Vagina (tissue), 2 donors: ENCODE measurements at regions not wholly inside any gene's neighbourhood (a gene's known extent, or its start where the extent isn't known, plus 50 kb on each side); places are given as distances from the start of the nearest gene placed in this dataset.

Experiments used
- CTCF ChIP-seq, 3 experiments: fragments of 450-650 bp in 2 of 3; fragments of 200-600 bp in 1 of 3; sonication (generic) in 1 of 3; IDR thresholded peaks; one replicate each; pipeline ENCODE4 v1.5.1; 2017 to 2019; ENCODE audit warnings: antibody characterized with exemption in 3 of 3, mild to moderate bottlenecking in 2 of 3, moderate library complexity in 2 of 3
- POLR2A ChIP-seq, 2 donors: fragments of 450-650 bp; IDR thresholded peaks; one replicate each; pipeline ENCODE4 v1.6.1; 2017; ENCODE audit warnings: antibody characterized with exemption in 2 of 2, mild to moderate bottlenecking in 2 of 2, moderate library complexity in 2 of 2
- POLR2AphosphoS5 ChIP-seq, 2 donors: sonication (generic); formaldehyde crosslinking; IDR thresholded peaks; one replicate each; pipeline ENCODE4 v1.9.0; 2017; ENCODE audit warnings: antibody characterized with exemption in 2 of 2, mild to moderate bottlenecking in 2 of 2, low read depth in 1 of 2; ENCODE audit not compliant: insufficient read depth in 1 of 2

- TF ChIP-seq CTCF (IDR thresholded peaks at IDR 0.05) = no peak
- no peak for TF ChIP-seq POLR2AphosphoS5 (IDR thresholded peaks at IDR 0.05; ENCODE audit: insufficient read depth in 1 of 2, low read depth in 1 of 2)
- no peak for TF ChIP-seq POLR2A (IDR thresholded peaks at IDR 0.05)
Measured at GRCh38 chr2:8157621-8158430, 524.0 kb upstream of the ID2 start.
